ENCODE measurements at regions not wholly inside any gene's neighbourhood (a gene's known extent, or its start where the extent isn't known, plus 50 kb on each side); places are given as distances from the start of the nearest gene placed in this dataset.

DNA sequence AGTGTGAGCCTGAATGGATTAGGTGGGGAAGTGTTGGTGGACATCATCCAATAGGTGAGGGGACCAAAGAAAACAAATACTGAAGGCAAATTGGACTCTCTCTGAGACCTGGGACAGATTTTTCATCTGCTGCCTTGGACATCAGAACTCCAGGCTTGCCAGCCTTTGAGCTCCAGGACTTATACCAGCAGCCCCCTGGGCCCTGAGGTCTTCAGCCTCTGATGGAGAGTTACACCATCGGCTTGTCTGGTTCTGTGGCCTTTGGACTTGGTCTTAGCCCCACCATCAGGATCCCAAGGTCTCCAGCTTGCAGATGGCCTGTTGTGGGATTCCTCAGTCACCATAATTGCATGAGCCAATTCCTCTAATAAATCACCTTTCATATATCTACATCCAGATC, 80.8 kb upstream of the SLC8A3 start:
- no peak for DNase-seq (ENCODE audit: low spot score in 2 of 2)
- Histone ChIP-seq H3K36me3 (no peaks in the 10 kb centered on the region), H3K27ac (no peak overlapping the region), H3K4me3 (no peak overlapping the region), H3K27me3 (no peaks in the 10 kb centered on the region), H3K4me1 (no peaks in the 10 kb centered on the region), H3K9me3 (no peaks in the 10 kb centered on the region)
- WGBS: 83% methylated on average over 1 of the region's 1 CpG
- TF ChIP-seq EP300 (IDR thresholded peaks at IDR 0.05): no peak
- TF ChIP-seq, protein P1, sequence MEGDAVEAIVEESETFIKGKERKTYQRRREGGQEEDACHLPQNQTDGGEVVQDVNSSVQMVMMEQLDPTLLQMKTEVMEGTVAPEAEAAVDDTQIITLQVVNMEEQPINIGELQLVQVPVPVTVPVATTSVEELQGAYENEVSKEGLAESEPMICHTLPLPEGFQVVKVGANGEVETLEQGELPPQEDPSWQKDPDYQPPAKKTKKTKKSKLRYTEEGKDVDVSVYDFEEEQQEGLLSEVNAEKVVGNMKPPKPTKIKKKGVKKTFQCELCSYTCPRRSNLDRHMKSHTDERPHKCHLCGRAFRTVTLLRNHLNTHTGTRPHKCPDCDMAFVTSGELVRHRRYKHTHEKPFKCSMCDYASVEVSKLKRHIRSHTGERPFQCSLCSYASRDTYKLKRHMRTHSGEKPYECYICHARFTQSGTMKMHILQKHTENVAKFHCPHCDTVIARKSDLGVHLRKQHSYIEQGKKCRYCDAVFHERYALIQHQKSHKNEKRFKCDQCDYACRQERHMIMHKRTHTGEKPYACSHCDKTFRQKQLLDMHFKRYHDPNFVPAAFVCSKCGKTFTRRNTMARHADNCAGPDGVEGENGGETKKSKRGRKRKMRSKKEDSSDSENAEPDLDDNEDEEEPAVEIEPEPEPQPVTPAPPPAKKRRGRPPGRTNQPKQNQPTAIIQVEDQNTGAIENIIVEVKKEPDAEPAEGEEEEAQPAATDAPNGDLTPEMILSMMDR (IDR thresholded peaks at IDR 0.05): no peak
- TF ChIP-seq POLR2AphosphoS5 (IDR thresholded peaks at IDR 0.05): no peak
- no peak for TF ChIP-seq POLR2A (IDR thresholded peaks at IDR 0.05)

DNA sequence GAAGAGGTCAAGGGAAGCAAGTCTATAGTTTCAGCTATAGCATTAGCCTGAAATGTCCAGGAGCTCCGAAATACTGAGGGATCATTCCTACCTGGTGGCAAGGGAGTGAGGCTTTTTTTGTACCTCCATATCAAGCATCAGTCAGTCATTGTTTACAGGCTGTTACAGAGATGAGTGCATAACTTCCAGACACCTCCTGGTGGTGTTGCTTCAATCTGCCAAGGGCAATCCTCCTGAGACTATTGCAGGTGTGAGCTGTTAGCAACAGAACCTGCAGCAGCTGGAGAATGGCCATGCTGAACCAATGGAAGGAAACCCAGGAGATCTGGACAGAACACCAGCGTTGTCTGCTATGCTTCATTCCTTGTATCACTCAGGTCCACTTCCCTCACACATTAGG, 80.0 kb upstream of the SLC8A3 start:
- WGBS: 86% methylated on average over 2 of the region's 2 CpGs
- no peaks in the 10 kb centered on the region for H3K27me3 ChIP-seq
- TF ChIP-seq POLR2AphosphoS5 (IDR thresholded peaks at IDR 0.05) (no peak), POLR2A (IDR thresholded peaks at IDR 0.05) (no peak), EP300 (IDR thresholded peaks at IDR 0.05) (no peak)
- TF ChIP-seq, protein P1 (IDR thresholded peaks at IDR 0.05): no peak
- no peak overlapping the region for H3K27ac ChIP-seq
- DNase-seq (ENCODE audit: low spot score in 2 of 2): no peak
- no peak overlapping the region for H3K4me3 ChIP-seq
- no peaks in the 10 kb centered on the region for H3K9me3 ChIP-seq
- H3K36me3 ChIP-seq: no peaks in the 10 kb centered on the region
- H3K4me1 ChIP-seq: no peaks in the 10 kb centered on the region

DNA sequence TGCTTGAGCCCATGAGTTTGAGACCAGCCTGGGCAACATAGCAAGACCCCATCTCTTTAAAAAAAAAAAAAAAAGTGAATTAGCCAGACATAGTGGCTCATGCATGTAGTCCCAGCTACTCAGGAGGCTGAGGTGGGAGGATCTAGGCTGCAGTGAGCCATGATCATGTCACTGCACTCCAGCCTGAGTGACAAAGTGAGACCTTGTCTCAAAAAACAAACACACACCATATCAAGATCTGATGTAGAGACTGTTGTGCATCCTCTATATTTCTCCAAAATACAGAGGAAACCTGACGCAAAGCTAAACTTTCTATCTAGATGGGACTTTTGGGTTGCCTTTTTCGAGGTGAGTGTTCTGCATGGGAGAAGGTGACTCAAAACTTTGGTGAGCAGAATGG, 77.4 kb upstream of the SLC8A3 start:
- Histone ChIP-seq H3K9me3 (no peaks in the 10 kb centered on the region), H3K27me3 (no peaks in the 10 kb centered on the region), H3K36me3 (no peaks in the 10 kb centered on the region), H3K4me1 (no peaks in the 10 kb centered on the region), H3K4me3 (no peak overlapping the region), H3K27ac (no peak overlapping the region)
- TF ChIP-seq, protein P1 (IDR thresholded peaks at IDR 0.05): no peak
- DNase-seq (ENCODE audit: low spot score in 2 of 2): no peak
- 86% methylated on average over 2 of the region's 2 CpGs for WGBS

DNA sequence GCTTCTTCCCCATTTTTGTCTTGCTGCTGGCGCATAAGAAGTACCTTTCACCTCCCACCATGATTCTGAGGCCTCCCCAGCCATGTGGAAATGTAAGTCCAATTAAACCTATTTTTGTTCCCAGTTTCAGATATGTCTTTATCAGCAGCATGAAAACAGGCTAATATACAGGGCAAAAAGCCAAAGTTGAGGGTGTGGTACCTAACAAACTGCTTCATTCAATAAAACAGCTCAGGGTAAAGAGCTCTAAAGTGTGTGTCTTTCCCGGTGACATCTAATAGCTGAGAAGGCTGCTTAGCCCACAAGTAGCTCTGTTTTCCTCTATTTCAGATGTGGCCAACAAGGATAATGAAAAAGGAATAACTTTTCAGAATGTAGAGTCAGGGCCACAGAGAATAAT, 76.7 kb upstream of the SLC8A3 start:
- no peak for DNase-seq (ENCODE audit: low spot score in 2 of 2)
- WGBS: 46% methylated on average over 2 of the region's 2 CpGs
- TF ChIP-seq, protein P1 (IDR thresholded peaks at IDR 0.05): no peak
- TF ChIP-seq POLR2A (IDR thresholded peaks at IDR 0.05) (no peak), POLR2AphosphoS5 (IDR thresholded peaks at IDR 0.05) (no peak), EP300 (IDR thresholded peaks at IDR 0.05) (no peak)

DNA sequence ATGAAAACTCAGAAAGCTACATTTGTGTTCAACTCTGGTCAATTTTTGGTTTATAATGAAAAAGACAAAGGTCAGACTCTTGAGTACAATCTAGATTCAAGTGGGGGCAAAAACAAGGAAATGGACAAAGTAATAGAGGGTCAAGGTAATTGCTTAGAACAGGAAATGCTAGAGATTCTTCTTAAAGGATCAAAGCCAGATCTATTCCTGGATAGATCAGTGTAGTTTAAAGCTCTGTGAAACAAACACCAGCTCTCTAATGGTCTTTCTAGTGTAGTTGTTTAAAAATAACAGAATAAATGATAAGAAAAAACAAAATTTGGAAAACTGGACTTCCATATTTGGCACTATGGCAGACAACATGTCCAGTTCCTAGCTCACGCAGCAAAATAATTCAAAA, 70.7 kb upstream of the SLC8A3 start:
- Histone ChIP-seq H3K27me3 (peaks cover 17% of the 10 kb centered on the region), H3K9me3 (no peaks in the 10 kb centered on the region), H3K4me3 (no peak overlapping the region), H3K36me3 (no peaks in the 10 kb centered on the region), H3K27ac (no peak overlapping the region), H3K4me1 (peaks cover 3% of the 10 kb centered on the region)
- no peak for TF ChIP-seq POLR2A (IDR thresholded peaks at IDR 0.05)
- TF ChIP-seq, protein P1 (IDR thresholded peaks at IDR 0.05): no peak
- TF ChIP-seq EP300 (IDR thresholded peaks at IDR 0.05): no peak
- TF ChIP-seq POLR2AphosphoS5 (IDR thresholded peaks at IDR 0.05): no peak
- 96% methylated on average over 1 of the region's 1 CpG for WGBS
- DNase-seq (ENCODE audit: low spot score in 2 of 2): no peak

More for the DNA sequence above, 76.7 kb upstream of the SLC8A3 start:
- H3K36me3 ChIP-seq: no peaks in the 10 kb centered on the region
- H3K4me3 ChIP-seq: no peak overlapping the region
- H3K9me3 ChIP-seq: no peaks in the 10 kb centered on the region
- H3K4me1 ChIP-seq: no peaks in the 10 kb centered on the region
- no peaks in the 10 kb centered on the region for H3K27me3 ChIP-seq
- no peak overlapping the region for H3K27ac ChIP-seq

Data from suprapubic skin (tissue), 4 donors.